CD4-positive, alpha-beta T cell treated with Interleukin-6 for 4 hours (primary cell): ENCODE measurements at regions not wholly inside any gene's neighbourhood (a gene's known extent, or its start where the extent isn't known, plus 50 kb on each side); places are given as distances from the start of the nearest gene placed in this dataset.

Source experiments
- DNase-seq: peaks from one replicate; pipeline ENCODE4 v3.0.0-alpha.2; 2020; ENCODE audit warnings: mixed read lengths

- DNase-seq, result no peak
Observed at GRCh38 chr1:208741296-208741695, 497.1 kb upstream of the PLXNA2 start.

DNA sequence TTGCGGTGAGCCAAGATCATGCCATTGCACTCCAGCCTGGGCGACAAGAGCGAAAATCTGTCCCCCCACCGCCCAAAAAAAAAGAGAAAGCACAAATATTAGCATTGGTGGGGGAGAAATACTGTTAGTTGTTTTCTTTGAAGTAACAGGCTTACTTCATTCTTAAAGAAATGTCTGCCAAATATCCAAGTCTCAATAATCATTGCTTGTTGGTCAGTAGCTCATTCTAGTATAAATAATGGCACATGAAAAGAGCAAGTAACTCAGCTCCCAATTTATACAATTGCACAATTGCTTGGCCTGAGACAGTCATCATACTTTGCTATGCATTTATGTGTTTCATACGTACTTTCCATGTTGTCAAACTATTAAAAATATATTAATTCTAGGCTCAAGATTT lies 499.2 kb upstream of the PLXNA2 start:
- DNase-seq, result no peak

DNA sequence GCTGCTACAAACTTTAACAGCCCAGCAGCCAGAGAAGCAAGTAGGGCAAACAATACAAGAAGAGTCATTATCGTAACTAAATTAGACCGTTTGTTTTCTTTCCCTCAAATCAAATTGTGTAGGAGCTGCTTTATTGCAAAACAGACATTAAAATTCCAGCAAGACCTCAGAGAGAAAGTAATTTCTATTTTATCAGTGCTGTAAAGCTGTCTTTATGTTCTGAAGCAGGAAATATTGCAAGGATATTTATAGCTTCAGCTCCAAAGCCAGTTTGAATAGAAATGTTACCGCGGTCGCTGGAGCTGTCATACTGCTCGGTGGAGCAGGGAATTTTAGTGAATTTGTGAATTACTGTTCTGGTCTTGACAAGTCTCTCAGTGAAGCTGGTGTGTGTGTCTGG lies 503.8 kb upstream of the PLXNA2 start:
- DNase-seq, result no peak

- no peak for DNase-seq
Observed at GRCh38 chr1:208748387-208749165, 504.4 kb upstream of the PLXNA2 start.

- DNase-seq, result no peak
Observed at GRCh38 chr1:208756339-208756981, 512.3 kb upstream of the PLXNA2 start.

- no peak for DNase-seq
Observed at GRCh38 chr1:208757846-208758245, 513.7 kb upstream of the PLXNA2 start.

- no peak for DNase-seq
Observed at GRCh38 chr1:208759255-208759654, 515.1 kb upstream of the PLXNA2 start.

GRCh38 chr1:208763971-208764370 lies 519.8 kb upstream of the PLXNA2 start:
- DNase-seq, result no peak

DNA sequence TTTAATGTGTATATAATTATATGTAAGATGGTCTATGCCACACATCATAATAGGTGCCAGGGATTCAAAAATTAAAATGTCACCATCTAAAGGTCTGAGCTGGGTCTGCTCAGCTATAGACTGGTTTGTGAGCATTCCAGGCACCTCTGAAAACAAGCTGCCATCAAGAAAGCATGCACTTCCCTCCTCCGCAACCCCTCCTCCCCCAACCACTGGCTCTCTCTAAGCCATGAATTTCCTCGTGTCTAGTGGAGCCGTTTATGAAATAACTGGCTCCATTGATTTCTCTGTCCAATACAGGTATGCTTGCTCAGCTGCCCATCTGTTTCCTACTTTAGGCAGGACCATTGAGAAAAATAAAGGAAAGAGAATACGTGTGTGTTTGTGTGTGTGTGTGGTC lies 522.6 kb upstream of the PLXNA2 start:
- no peak for DNase-seq

DNA sequence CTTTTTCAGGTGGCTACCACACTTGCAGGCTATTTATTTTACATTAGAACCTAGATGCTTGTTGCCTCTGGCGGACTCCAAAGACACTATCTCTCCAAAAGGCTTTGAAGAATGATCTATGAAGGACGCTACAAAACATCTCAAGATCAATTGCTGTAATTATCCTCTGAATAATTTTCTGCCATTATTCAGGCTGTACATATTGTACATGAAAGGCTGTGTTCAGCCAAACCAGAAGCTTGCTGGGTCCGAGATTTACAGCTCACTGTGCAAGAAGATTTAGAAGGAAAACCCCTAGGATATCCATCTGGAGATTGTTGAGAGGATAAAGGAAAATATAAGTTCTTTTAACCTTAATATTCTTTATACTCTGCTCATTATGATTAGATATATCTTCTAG lies 523.6 kb upstream of the PLXNA2 start:
- no peak for DNase-seq

- DNase-seq, result no peak
Observed at GRCh38 chr1:208772891-208773290, 528.7 kb upstream of the PLXNA2 start.

GRCh38 chr1:208775841-208776240 lies 531.7 kb upstream of the PLXNA2 start:
- DNase-seq, result no peak

DNA sequence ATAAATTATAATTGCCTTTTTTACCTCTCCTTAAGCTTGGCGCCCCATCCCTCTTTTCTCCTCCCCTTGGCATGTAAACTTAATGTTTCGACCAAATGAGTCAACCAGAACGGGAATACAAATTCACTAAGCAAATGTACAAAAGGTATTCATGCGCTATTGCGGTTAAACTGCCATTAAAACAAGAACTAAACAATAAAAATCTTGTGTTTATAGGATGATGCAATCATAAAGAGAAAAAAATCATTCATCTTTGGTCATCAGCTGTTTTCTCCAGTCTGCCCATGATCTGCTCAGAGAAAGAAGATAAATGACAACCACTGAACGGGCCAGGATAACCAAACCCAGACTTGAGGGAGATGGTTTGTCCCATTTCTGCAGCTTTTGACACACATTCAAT lies 534.2 kb upstream of the PLXNA2 start:
- no peak for DNase-seq

DNA sequence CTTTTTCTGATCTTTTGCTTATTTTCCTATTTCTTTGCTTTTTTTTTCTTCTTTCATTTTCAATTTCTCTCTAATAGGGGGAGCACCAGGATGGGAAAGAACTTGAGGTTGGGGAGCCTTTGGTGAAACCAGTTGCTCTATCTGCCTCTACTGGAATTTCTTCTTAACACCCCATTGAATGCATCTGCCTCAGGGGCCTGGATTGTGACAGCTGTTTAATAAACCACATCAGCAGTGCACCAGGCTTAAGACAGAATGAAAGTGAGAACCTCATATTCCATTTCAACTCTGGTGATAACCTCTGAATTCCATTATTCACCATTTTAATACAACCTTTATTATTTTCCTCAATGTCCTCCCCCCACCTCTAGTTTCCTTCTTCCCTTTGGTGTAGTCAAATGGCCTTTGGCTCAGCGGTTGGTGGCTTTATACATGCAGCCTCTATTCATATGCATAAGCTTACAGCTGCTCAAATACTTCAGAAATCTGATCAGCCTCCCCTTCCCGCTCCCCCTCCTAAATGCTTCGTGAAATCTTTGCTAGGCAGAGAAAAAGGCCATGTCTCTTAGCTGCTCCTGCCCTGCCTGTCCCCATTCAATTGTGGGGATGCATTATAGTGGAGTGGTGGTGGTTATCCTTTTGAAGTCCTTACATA lies 537.3 kb upstream of the PLXNA2 start:
- no peak for DNase-seq

- DNase-seq, result no peak
Observed at GRCh38 chr1:208782186-208782585, 538.0 kb upstream of the PLXNA2 start.

DNA sequence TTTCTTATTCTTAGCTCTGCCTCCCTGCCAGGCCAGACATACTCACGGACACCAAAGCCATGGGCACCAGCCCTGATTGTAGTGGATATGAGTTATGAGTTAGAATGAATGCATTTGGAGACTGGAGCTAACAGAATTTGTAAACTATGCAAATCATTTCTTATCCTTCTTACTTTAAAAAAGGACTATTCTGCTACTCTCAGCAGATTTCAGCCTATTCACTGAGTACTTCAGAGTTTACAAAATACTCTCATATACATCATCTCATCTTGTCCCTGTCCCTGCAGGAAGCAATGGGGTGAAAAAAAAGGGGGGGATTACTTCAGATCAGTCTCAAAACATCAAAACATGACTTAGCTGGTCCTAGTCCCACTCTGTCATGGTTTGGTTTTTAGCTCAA lies 541.4 kb upstream of the PLXNA2 start:
- no peak for DNase-seq

- no peak for DNase-seq
Observed at GRCh38 chr1:208787219-208787618, 543.0 kb upstream of the PLXNA2 start.

- DNase-seq, result no peak
Observed at GRCh38 chr1:208788013-208788540, 543.9 kb upstream of the PLXNA2 start.

DNA sequence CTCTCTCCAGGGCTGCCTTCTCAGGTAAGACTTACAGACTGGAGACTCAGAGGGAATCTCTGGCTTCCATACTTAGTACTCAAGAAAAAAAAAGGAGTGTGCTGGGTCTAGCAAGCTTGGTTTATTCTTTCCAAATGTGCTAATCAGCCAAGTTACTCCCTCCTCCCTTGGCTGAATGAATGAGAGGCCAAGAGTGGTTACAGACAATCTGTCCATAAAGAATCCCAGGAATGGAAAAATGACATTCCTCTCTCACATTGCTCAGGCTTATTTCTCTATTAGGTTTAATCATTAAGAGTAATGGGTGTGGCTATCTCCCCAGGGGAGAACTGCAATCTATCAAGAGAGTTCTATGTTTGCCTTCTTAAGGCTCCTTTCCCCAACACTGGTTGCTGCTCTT lies 547.3 kb upstream of the PLXNA2 start:
- DNase-seq, result no peak

DNA sequence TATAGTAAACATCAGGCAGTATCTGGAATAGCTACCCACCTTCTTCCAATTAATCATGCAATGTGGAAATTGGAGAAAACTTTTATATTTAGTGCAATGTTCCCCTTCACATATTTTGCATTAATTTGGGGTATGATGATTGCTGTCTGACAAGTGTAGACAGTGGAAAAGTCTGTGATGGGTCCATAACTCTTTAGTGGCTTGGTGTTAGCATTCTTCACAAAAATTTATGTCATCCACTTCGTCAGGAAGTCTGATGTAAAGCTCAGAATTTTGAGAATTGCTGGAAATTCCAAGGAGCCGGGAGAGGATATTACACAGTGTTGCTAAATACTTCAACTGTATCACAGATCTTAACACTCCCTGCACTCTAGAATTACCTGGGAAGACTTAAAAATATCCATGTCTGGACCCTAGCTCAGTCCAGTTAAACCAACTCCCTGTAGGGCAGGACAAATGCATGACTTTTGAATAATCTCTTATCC lies 549.7 kb upstream of the PLXNA2 start:
- no peak for DNase-seq

DNA sequence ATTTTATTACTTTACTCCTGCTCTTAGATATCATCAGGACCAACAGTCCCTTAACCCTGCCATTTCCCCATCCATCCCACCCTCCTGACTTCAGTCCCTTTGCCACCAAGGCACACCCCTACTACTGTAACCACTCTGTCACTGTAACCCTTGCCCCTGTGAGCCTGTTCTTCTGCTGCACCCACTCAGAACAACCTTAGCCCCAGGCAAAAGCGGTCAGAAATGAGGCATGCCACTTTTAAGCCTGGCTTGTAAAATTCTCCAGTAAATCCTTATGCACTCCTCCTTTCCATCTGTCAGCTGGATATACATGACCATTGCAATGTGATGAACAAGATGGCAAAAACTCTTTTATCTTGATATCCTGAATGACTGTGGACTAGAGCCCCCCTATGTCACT lies 555.0 kb upstream of the PLXNA2 start:
- DNase-seq, result no peak

DNA sequence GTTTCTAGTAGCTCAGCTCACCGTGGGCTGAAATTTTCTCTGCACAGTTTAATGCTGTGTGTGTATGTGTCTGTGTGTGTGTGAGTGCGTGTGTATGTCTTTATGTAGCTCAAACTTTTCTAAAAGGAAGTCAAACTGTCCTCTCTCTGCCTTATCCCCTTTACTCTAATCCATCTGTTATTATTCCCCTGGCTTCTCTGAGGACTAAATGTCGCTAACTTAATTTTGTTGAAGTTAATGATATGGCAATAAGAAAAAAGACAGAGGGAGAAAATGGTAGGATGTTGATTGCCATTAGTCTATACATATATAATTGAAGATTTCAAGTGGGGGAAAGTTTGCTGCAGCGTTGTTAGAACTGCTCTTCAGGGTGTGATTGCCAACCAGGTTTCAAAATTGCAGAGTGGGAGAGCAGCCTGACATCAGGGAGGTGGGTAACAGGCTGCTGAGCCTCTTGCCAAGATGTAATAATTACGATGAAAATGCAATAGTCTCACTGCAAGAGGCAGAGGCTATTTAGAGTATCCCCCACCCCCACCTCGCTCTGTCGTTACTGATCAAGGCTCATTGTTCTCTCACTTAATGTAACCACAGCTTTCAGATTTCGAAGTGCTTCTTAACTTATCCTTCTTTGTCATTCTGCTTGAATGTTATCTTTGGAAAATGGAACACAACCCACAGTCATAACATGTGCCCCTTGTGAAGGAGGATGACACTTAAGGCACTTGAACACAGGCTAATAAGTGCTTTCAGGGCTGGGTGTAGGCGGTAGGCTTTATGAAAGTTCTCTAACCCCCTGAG lies 559.0 kb upstream of the PLXNA2 start:
- DNase-seq, result no peak
